A549 (cell line): ENCODE measurements at regions not wholly inside any gene's neighbourhood (a gene's known extent, or its start where the extent isn't known, plus 50 kb on each side); places are given as distances from the start of the nearest gene placed in this dataset.

Experiments used
- ATAC-seq, 2 experiments: fragments of 200-7000 bp in 1 of 2; fragments of >200 bp in 1 of 2; cut with Nextera tagmentation in 1 of 2; cut with Tn5 transposase in 1 of 2; 3 replicates each; pipeline versions ENCODE4 v1.8.0 to v1.9.1; 2018 to 2020; ENCODE audit warnings: mild to moderate bottlenecking in 1 of 2, moderate library complexity in 1 of 2
- CTCF ChIA-PET: fragments of 300-600 bp; sonication (Branson Sonifier 250); formaldehyde crosslinking; extraction: SDS; loops from one replicate; lab custom pipeline; 2021; ENCODE audit warnings: antibody characterized with exemption, inconsistent platforms; lab: Yijun Ruan, JAX
- POLR2A ChIA-PET: fragments of 350-600 bp; formaldehyde crosslinking; extraction: SDS; loops from one replicate; lab custom pipeline; 2021; ENCODE audit warnings: antibody characterized with exemption, inconsistent platforms; lab: Yijun Ruan, JAX
- DNase-seq, 2 experiments: peaks; one replicate each; pipeline versions ENCODE4 v3.0.0 to v3.0.0-alpha.2; 2011 to 2016; ENCODE audit warnings: low read depth in 1 of 2, low spot score in 1 of 2
- FAIRE-seq: peaks from 2 replicates; lab custom pipeline; 2011; peaks lifted over from hg19 to GRCh38; lab: Jason Lieb, UNC
- H3K27ac ChIP-seq, 2 experiments: fragments of >200 bp; sonication (Bioruptor Twin); formaldehyde crosslinking; 3 replicates each; pipeline ENCODE4 v1.5.1; 2016 to 2017
- H3K4me1 ChIP-seq: fragments of >200 bp; sonication (Bioruptor Twin); formaldehyde crosslinking; 3 replicates; pipeline ENCODE4 v1.6.1; 2016
- H3K4me2 ChIP-seq: fragments of >200 bp; sonication (Bioruptor Twin); formaldehyde crosslinking; 3 replicates; pipeline ENCODE4 v1.6.1; 2016
- H3K4me3 ChIP-seq: fragments of >200 bp; sonication (Bioruptor Twin); formaldehyde crosslinking; 3 replicates; pipeline ENCODE4 v1.5.1; 2016
- H3K9me3 ChIP-seq: fragments of >200 bp; sonication (Bioruptor Twin); formaldehyde crosslinking; 3 replicates; pipeline ENCODE4 v1.6.1; 2016
- BHLHE40 ChIP-seq: IDR thresholded peaks from 2 replicates; pipeline ENCODE4 v1.6.1; 2012; ENCODE audit warnings: low read depth, low read length, inconsistent platforms
- CBX2 ChIP-seq: fragments of 200-600 bp; sonication (generic); IDR thresholded peaks from 2 replicates; pipeline ENCODE4 v1.6.1; 2016; ENCODE audit warnings: low read depth, mild to moderate bottlenecking, borderline replicate concordance
- CBX8 ChIP-seq: fragments of 200-600 bp; sonication (generic); IDR thresholded peaks from 2 replicates; pipeline ENCODE4 v1.6.1; 2016
- CEBPB ChIP-seq, 2 experiments: fragments of >200 bp in 1 of 2; sonication (Bioruptor Twin) in 1 of 2; formaldehyde crosslinking in 1 of 2; IDR thresholded peaks; 2 replicates each; pipeline ENCODE4 v1.6.1; 2012 to 2016
- CHD4 ChIP-seq: fragments of 200-600 bp; sonication (generic); IDR thresholded peaks from 2 replicates; pipeline ENCODE4 v1.6.1; 2016; ENCODE audit warnings: antibody characterized with exemption, mild to moderate bottlenecking, borderline replicate concordance
- FOXS1 ChIP-seq: fragments of 250-450 bp; sonication (Bioruptor Pico); IDR thresholded peaks from 2 replicates; pipeline ENCODE4 v1.5.0; 2020; ENCODE audit warnings: mild to moderate bottlenecking, moderate library complexity
- GATA3 ChIP-seq: IDR thresholded peaks from 2 replicates; pipeline ENCODE4 v1.6.1; 2012; ENCODE audit warnings: borderline replicate concordance
- HOXA7 ChIP-seq: fragments of 250-450 bp; sonication (Bioruptor Pico); IDR thresholded peaks from 2 replicates; pipeline ENCODE4 v1.5.0; 2020; ENCODE audit warnings: mild to moderate bottlenecking, moderate library complexity
- KDM5A ChIP-seq: fragments of 200-600 bp; sonication (generic); IDR thresholded peaks from 2 replicates; pipeline ENCODE4 v1.6.1; 2016; ENCODE audit warnings: antibody characterized with exemption, mild to moderate bottlenecking
- NFE2L2 ChIP-seq: fragments of 150-350 bp; conservative IDR thresholded peaks from 2 replicates; pipeline ENCODE4 v1.6.1; 2014; ENCODE audit warnings: low read length
- NPAS2 ChIP-seq: fragments of 250-450 bp; sonication (Bioruptor Pico); IDR thresholded peaks from 2 replicates; pipeline ENCODE4 v1.8.0; 2022; ENCODE audit warnings: mild to moderate bottlenecking, moderate library complexity, borderline replicate concordance
- POLR2A ChIP-seq: IDR thresholded peaks from 2 replicates; pipeline ENCODE4 v1.6.1; 2012; ENCODE audit warnings: mild to moderate bottlenecking, low read length
- RAD21 ChIP-seq, 2 experiments: fragments of >200 bp in 1 of 2; sonication (Bioruptor Twin) in 1 of 2; formaldehyde crosslinking in 1 of 2; IDR thresholded peaks in 1 of 2; conservative IDR thresholded peaks in 1 of 2; 2 replicates in 1 of 2; 3 replicates in 1 of 2; pipeline ENCODE4 v1.6.1; 2012 to 2018; ENCODE audit warnings: inconsistent platforms in 1 of 2
- RCOR1 ChIP-seq: fragments of 150-350 bp; IDR thresholded peaks from 2 replicates; pipeline ENCODE4 v1.6.1; 2014; ENCODE audit warnings: antibody characterized with exemption, low read length, low read depth
- RNF2 ChIP-seq: fragments of 200-600 bp; sonication (generic); IDR thresholded peaks from 2 replicates; pipeline ENCODE4 v1.6.1; 2016; ENCODE audit warnings: low read depth, mild to moderate bottlenecking, antibody characterized with exemption, moderate library complexity, borderline replicate concordance
- SMC3 ChIP-seq: fragments of >200 bp; sonication (Bioruptor Twin); formaldehyde crosslinking; IDR thresholded peaks from 3 replicates; pipeline ENCODE4 v1.6.1; 2018; ENCODE audit warnings: inconsistent platforms
- TFCP2L1 ChIP-seq: fragments of 250-450 bp; sonication (Bioruptor Pico); IDR thresholded peaks from 2 replicates; pipeline ENCODE4 v1.5.0; 2021; ENCODE audit warnings: mild to moderate bottlenecking
- ZNF302 ChIP-seq: fragments of 250-450 bp; sonication (Bioruptor Pico); IDR thresholded peaks from 2 replicates; pipeline ENCODE4 v1.9.0; 2021; ENCODE audit warnings: inconsistent platforms, mild to moderate bottlenecking, moderate library complexity
- WGBS: methylation state at CpG from one replicate; pipeline ENCODE4 v1.1.6; 2017; ENCODE audit errors: missing lambda C conversion rate; 5-methylcytosine and 5-hydroxymethylcytosine counted together
- TF ChIP-seq, protein P1 (sequence below): IDR thresholded peaks from 2 replicates; pipeline ENCODE4 v1.6.1; 2012
- TF ChIP-seq, protein P2 (sequence below): IDR thresholded peaks from 2 replicates; pipeline ENCODE4 v1.6.1; 2012; ENCODE audit warnings: low read depth, borderline replicate concordance
- TF ChIP-seq, protein P3 (sequence below): fragments of >200 bp; sonication (Bioruptor Twin); formaldehyde crosslinking; IDR thresholded peaks from 3 replicates; pipeline ENCODE4 v1.5.1; 2016
- TF ChIP-seq, protein P4 (sequence below): fragments of 250-450 bp; sonication (Bioruptor Pico); IDR thresholded peaks from 2 replicates; pipeline ENCODE4 v1.5.0; 2020; ENCODE audit warnings: low read depth, mild to moderate bottlenecking, moderate library complexity
- TF ChIP-seq, protein P5 (sequence below): fragments of 450-650 bp; IDR thresholded peaks from 2 replicates; pipeline ENCODE4 v1.6.1; 2014; ENCODE audit warnings: antibody characterized with exemption

DNA sequence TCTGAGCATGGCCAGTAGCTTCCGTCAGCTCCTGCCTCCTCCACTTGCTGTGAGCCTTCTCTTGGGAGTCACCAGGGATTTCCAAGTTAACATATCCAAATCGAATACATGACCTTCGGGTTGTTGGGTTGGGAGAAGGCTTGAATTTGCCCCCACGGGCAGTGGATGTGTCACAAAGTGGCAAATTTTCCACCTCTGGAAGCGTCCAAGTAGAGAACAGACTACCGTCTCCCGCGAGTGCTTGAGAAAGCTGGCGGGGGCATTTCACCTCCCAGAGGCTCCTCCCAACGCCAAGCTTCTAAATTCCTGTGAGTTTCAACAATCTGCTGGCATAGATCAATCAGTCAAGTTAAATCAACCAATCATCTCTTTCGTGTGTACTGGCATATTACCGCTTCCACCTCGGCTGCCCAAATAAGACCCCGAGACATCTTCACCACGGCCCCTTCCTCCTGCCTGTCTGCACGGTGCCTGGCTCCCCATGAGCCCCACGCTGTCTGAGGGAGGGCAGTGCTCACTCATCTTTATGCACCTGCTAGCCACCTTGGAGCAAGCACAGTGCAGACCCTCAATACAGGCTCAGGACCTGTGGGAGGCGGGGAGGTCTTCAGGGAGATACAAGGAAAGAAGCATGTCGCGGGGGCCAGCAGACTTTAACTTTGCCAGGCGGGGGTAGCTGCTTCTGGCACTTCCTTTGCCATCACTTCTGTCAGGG lies 79.1 kb downstream of the MRPL36 start:
- CTCF ChIA-PET, result interaction anchor here (1.1 to 1.5 kb wide), 2 partner anchors 11 to 12 kb away, joined by 3 read pairs; no protein-coding TSS in a partner anchor
- no peak for DNase-seq
- H3K4me2 ChIP-seq, result no peak overlapping the region

DNA sequence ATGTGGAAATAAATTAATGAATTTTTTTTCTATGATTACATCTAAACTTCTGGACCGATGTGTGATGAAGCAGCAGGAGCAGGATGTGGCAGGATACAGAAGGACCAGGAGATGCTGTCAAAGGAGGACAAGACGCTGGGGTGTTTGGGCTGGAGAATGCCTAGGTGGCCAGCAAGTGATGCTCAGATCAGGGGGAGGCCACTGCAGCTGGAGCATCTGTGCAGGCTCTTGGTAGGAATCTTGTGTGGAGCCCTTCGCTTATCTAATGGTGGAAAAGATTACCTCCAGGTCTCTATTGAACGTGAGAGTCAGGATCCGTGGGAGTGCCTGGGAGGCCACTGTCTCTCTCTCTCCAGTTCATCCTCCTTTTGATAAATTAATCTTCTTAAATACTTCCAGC lies 79.8 kb downstream of the MRPL36 start:
- H3K4me3 ChIP-seq, result no peak overlapping the region
- TF ChIP-seq BHLHE40, result no peak
- no peak for TF ChIP-seq RNF2
- TF ChIP-seq CBX2, result no peak
- TF ChIP-seq SMC3, result no peak
- TF ChIP-seq TFCP2L1 (CRISPR knock-in tag), result no peak
- TF ChIP-seq CHD4, result no peak
- TF ChIP-seq, protein P1, sequence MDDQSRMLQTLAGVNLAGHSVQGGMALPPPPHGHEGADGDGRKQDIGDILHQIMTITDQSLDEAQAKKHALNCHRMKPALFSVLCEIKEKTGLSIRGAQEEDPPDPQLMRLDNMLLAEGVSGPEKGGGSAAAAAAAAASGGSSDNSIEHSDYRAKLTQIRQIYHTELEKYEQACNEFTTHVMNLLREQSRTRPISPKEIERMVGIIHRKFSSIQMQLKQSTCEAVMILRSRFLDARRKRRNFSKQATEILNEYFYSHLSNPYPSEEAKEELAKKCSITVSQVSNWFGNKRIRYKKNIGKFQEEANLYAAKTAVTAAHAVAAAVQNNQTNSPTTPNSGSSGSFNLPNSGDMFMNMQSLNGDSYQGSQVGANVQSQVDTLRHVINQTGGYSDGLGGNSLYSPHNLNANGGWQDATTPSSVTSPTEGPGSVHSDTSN, result no peak
- TF ChIP-seq, protein P2, sequence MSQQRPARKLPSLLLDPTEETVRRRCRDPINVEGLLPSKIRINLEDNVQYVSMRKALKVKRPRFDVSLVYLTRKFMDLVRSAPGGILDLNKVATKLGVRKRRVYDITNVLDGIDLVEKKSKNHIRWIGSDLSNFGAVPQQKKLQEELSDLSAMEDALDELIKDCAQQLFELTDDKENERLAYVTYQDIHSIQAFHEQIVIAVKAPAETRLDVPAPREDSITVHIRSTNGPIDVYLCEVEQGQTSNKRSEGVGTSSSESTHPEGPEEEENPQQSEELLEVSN, result no peak
- no peak for TF ChIP-seq KDM5A
- no peak for TF ChIP-seq CEBPB (IDR thresholded peaks at IDR 0.05)
- FAIRE-seq (no peak), ATAC-seq (no peak), DNase-seq (no peak)
- H3K9me3 ChIP-seq, result peaks cover 34% of the 10 kb centered on the region
- H3K4me1 ChIP-seq, result no peaks in the 10 kb centered on the region
- H3K4me2 ChIP-seq, result no peak overlapping the region
- ChIA-PET CTCF (interaction anchor here (1.5 kb wide), 1 partner anchor 13 kb away, joined by 3 read pairs; no protein-coding TSS in a partner anchor), POLR2A (no interaction called here)
- WGBS, result under 1% methylated on average over 5 of the region's 5 CpGs
- H3K27ac ChIP-seq, result no peak overlapping the region

More for the DNA sequence above, 79.1 kb downstream of the MRPL36 start:
- H3K4me1 ChIP-seq, result no peaks in the 10 kb centered on the region
- POLR2A ChIA-PET, result no interaction called here
- peaks cover 34% of the 10 kb centered on the region for H3K9me3 ChIP-seq
- no peak for ATAC-seq
- WGBS, result 32% methylated on average over 20 of the region's 21 CpGs
- FAIRE-seq, result no peak
- H3K4me3 ChIP-seq, result no peak overlapping the region
- TF ChIP-seq, protein P3, sequence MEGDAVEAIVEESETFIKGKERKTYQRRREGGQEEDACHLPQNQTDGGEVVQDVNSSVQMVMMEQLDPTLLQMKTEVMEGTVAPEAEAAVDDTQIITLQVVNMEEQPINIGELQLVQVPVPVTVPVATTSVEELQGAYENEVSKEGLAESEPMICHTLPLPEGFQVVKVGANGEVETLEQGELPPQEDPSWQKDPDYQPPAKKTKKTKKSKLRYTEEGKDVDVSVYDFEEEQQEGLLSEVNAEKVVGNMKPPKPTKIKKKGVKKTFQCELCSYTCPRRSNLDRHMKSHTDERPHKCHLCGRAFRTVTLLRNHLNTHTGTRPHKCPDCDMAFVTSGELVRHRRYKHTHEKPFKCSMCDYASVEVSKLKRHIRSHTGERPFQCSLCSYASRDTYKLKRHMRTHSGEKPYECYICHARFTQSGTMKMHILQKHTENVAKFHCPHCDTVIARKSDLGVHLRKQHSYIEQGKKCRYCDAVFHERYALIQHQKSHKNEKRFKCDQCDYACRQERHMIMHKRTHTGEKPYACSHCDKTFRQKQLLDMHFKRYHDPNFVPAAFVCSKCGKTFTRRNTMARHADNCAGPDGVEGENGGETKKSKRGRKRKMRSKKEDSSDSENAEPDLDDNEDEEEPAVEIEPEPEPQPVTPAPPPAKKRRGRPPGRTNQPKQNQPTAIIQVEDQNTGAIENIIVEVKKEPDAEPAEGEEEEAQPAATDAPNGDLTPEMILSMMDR, result no peak
- TF ChIP-seq FOXS1 (CRISPR knock-in tag), result no peak
- no peak for TF ChIP-seq NFE2L2
- no peak for TF ChIP-seq RAD21 (conservative IDR thresholded peaks at IDR 0.05 in 1 of 2, IDR thresholded peaks at IDR 0.05 in 1 of 2)
- TF ChIP-seq, protein P4, sequence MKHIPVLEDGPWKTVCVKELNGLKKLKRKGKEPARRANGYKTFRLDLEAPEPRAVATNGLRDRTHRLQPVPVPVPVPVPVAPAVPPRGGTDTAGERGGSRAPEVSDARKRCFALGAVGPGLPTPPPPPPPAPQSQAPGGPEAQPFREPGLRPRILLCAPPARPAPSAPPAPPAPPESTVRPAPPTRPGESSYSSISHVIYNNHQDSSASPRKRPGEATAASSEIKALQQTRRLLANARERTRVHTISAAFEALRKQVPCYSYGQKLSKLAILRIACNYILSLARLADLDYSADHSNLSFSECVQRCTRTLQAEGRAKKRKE (CRISPR knock-in tag), result no peak
- TF ChIP-seq RCOR1, result no peak
- TF ChIP-seq HOXA7 (CRISPR knock-in tag), result no peak
- TF ChIP-seq, protein P5, sequence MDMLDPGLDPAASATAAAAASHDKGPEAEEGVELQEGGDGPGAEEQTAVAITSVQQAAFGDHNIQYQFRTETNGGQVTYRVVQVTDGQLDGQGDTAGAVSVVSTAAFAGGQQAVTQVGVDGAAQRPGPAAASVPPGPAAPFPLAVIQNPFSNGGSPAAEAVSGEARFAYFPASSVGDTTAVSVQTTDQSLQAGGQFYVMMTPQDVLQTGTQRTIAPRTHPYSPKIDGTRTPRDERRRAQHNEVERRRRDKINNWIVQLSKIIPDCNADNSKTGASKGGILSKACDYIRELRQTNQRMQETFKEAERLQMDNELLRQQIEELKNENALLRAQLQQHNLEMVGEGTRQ, result no peak
- no peak for TF ChIP-seq GATA3
- TF ChIP-seq POLR2A, result no peak
- TF ChIP-seq NPAS2 (CRISPR knock-in tag), result no peak
- TF ChIP-seq ZNF302 (CRISPR knock-in tag), result no peak
- TF ChIP-seq CBX8, result no peak
- H3K27ac ChIP-seq, result no peak overlapping the region
